ENCODE measurements at regions not wholly inside any gene's neighbourhood (a gene's known extent, or its start where the extent isn't known, plus 50 kb on each side); places are given as distances from the start of the nearest gene placed in this dataset.

GRCh38 chr7:130881091-130881798, 147.2 kb upstream of the KLF14 start:
- DNase-seq: no peak

- no peak for DNase-seq
Measured at GRCh38 chr7:130881799-130882141, 147.8 kb upstream of the KLF14 start.

- DNase-seq: no peak
Measured at GRCh38 chr7:130882396-130882795, 148.4 kb upstream of the KLF14 start.

- DNase-seq: no peak
Measured at GRCh38 chr7:130883928-130884327, 149.9 kb upstream of the KLF14 start.

- DNase-seq: no peak
Measured at GRCh38 chr7:130884437-130885417, 150.7 kb upstream of the KLF14 start.

GRCh38 chr7:130886438-130887135, 152.6 kb upstream of the KLF14 start:
- DNase-seq: no peak

GRCh38 chr7:130887182-130887956, 153.4 kb upstream of the KLF14 start:
- DNase-seq: no peak

GRCh38 chr7:130887957-130888371, 154.0 kb upstream of the KLF14 start:
- DNase-seq: no peak

GRCh38 chr7:130888468-130888867, 154.5 kb upstream of the KLF14 start:
- DNase-seq: no peak

GRCh38 chr7:130890176-130891020, 156.4 kb upstream of the KLF14 start:
- no peak for DNase-seq

- DNase-seq: no peak
Measured at GRCh38 chr7:130891254-130892094, 157.5 kb upstream of the KLF14 start.

GRCh38 chr7:130893441-130893894, 159.5 kb upstream of the KLF14 start:
- DNase-seq: no peak

GRCh38 chr7:130894146-130894908, 160.3 kb upstream of the KLF14 start:
- no peak for DNase-seq

- no peak for DNase-seq
Measured at GRCh38 chr7:130894909-130895750, 161.1 kb upstream of the KLF14 start.

GRCh38 chr7:130896051-130896881, 162.3 kb upstream of the KLF14 start:
- no peak for DNase-seq

GRCh38 chr7:130896898-130897514, 163.0 kb upstream of the KLF14 start:
- peak; percentile 76 for DNase-seq
